Right ventricle myocardium superior (tissue), 1 donor: ENCODE measurements at regions not wholly inside any gene's neighbourhood (a gene's known extent, or its start where the extent isn't known, plus 50 kb on each side); places are given as distances from the start of the nearest gene placed in this dataset.
"Not testable (repeated sequence)": the region's sequence is repeated elsewhere in the genome, so short reads cannot be mapped to it uniquely, and the experiment has no call there.

Experiments used
- ATAC-seq: fragments of 200-7000 bp; cut with Tn5 transposase; one replicate; pipeline ENCODE4 v1.9.1; 2020; ENCODE audit warnings: mild to moderate bottlenecking; ENCODE audit not compliant: poor library complexity
- DNase-seq: peaks from one replicate; pipeline ENCODE4 v3.0.0-alpha.2; 2020
- intact Hi-C: fragments of 100-400 bp; cut with DNase I; formaldehyde crosslinking; loops from one replicate; pipeline ENCODE4 v1.11.2; 2022
- donor health status: DM: no; HTN: yes; CAD: no; lungs with severe emphysema.

DNA sequence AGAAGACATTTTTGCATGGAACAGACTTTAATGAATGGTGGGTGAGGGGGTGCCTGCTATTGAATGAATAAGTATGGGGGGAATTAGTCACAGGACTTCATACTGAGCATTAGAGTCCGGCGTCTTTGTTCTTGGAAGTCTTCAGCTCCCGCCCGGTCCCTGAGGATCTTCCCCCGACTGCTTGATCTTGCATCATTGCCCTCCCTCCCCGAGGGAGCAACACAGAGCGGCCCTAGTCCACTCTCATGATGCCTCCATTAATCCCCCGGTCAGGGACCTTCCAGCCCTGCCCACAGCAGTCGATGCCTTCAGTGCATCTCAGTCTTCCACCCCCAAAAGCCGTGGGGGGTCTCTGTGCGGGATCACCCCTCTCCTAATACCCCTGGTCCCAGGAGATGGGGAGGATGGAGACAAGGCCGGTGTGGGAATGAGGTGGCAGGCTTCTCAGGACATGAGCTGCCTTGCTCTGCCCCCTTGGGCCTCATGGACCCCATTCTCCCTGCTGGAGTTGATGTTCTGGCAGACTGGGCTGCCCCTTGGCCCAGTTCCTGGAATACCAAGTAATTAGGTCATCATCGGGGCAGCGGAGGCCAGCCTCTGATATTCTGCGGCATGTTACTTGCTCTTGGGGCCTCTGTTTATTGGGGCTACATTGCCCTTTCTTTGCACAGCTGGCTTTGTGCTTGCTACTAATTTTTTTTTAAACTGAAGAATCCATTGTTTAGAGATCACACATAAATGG is 110.5 kb upstream of the PLGLB2 start:
- ATAC-seq (peak; percentile 77), DNase-seq (peak; percentile 76)
- intact Hi-C loops, result not testable (repeated sequence)

- DNase-seq, intact Hi-C loops, ATAC-seq: not testable (repeated sequence)
Measured at GRCh38 chr2:87638114-87638807, 109.6 kb upstream of the PLGLB2 start.

DNA sequence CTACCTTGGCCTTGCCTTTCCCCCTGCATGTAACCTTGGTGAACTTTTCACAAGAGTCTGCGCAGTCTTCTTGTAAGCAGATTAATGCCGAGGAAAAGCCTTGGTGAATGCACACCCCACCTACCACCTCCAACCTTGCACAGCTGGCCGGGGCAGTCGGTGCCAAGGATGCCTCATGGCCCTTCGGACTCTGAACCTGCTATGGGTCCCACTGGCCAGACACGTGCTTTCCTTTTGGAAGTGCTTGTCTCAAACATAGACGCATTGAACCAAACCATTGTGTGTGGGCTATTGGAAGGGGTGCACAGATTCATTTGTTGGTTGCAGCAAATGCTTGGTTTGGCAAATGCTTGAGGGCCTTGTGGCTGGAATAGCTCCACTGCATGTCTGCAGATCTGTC is 109.0 kb upstream of the PLGLB2 start:
- DNase-seq, intact Hi-C loops, ATAC-seq: not testable (repeated sequence)

GRCh38 chr2:87639801-87640440 is 108.0 kb upstream of the PLGLB2 start:
- intact Hi-C loops, DNase-seq: not testable (repeated sequence)
- peak; percentile 56 for ATAC-seq

- DNase-seq, ATAC-seq, intact Hi-C loops: not testable (repeated sequence)
Measured at GRCh38 chr2:87640961-87641563, 106.8 kb upstream of the PLGLB2 start.

DNA sequence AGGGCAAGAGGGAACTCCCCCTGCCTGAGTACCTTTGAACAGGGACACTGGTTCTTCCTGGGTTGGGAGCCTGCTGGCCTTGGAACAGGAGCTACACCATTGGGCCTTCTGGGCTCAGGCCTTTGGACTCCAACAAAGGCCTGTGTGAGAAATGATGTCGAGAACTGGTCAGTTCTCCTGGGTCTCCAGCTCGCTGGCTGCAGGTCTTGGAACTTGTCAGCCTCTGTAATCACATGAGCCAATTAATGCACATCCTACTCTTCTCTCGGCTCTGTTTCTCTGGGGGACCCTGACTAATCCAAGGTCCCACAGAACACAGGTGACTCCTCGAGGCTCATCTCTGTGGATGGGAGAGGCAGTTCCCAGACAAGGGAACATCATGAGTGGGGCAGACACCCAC is 104.7 kb upstream of the PLGLB2 start:
- DNase-seq, intact Hi-C loops, ATAC-seq: not testable (repeated sequence)

DNA sequence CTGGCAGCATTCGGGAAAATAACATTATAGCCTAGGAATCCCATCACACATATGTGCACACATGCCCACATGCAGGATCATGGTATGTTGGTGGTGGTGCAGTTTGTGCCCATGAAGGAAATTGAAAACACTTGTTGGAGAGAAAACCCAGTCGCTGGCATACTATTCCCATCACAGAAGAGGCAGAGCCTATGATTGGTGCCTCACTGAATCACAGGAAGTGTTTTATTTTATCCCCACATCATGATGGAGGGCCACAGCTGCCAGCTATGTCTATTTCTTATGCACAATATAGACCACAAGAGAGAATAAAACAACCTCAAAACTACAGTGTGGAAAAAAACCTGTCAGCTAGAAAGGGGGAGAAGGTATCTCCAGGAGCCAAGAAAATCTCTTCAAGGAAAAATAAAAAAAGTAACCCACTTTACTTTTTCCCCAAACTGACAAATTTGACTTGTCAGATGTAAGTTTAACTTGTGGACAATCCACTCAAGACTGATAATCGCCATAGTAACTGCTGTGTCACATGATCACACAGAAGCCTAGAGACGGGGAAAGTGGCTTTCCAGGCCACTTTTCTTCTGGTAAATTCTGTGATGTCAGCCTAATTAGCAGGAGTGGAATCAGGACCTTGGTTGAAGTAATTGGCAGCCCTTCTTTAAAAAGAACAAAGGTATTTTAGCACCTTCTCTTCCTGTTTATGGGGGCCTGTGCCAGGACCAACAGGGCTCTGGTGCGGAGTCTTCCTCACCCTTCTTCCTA is 100.0 kb upstream of the PLGLB2 start:
- DNase-seq, intact Hi-C loops: not testable (repeated sequence)
- ATAC-seq, result peak; percentile 47

DNA sequence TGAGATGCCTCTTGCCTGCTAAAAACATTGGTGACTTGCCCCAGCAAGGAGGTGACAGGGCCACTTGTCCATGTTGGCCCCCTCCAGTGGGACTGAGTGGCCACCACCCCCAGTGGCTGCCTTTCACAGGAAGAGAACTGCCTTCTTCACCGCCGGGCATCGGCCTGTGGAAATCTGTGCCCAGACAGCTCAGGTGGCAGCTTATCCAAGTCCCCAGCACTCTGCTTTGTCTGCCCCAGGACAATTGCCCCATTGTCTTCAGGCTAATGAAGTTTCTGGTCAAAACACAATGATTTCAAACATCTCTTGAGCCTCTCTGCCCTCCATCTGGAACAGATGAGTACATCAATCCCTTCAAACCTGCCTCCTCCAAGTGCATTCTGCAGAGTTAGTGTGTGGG is 99.1 kb upstream of the PLGLB2 start:
- not testable (repeated sequence) for DNase-seq, ATAC-seq

DNA sequence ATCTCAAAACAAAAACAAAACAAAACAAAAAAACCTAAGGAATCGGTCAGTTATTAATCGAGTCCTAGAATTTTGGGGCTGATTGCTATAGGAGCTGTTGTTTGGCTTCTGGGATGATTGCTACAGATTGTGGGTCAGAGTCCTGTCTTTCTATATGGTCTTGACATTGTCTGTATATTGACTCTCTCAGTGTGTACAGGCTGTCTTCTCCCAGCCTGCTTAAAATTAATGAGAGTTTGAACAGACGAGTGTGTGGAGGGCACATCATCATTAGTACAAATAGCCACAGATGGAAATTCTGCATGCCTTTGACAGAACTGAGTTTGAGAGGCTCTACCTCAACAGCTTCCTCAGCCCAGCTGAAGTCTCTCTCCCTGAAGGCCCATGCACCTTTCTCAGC is 98.0 kb upstream of the PLGLB2 start:
- ATAC-seq, DNase-seq, intact Hi-C loops: not testable (repeated sequence)

More for the DNA sequence above, 99.1 kb upstream of the PLGLB2 start:
- intact Hi-C loops, result not testable (repeated sequence)

GRCh38 chr2:87650837-87651236 is 97.0 kb upstream of the PLGLB2 start:
- DNase-seq, intact Hi-C loops, ATAC-seq: not testable (repeated sequence)

DNA sequence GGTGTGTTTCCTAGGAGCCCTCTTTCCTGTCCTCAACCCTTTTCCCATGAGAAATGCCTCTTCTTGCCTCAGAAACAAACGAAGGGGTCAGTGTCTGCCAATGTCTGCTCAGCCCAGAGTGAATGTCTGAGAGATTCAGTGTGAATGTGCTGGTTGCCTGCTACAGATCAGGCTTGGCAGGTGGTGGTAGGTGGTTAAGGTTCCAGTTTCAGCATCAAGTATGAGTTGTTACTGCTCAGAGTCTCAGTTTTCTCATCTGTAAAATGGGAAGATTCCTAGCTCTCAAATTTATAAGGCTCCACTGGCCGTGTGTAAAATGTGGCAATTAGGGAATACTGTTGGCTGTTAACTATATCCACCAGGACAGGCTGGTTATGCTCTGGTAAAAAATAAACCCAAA is 96.3 kb upstream of the PLGLB2 start:
- DNase-seq, ATAC-seq, intact Hi-C loops: not testable (repeated sequence)

- DNase-seq, intact Hi-C loops, ATAC-seq: not testable (repeated sequence)
Measured at GRCh38 chr2:87653373-87653772, 94.5 kb upstream of the PLGLB2 start.

- DNase-seq, ATAC-seq, intact Hi-C loops: not testable (repeated sequence)
Measured at GRCh38 chr2:87654136-87654814, 93.6 kb upstream of the PLGLB2 start.

DNA sequence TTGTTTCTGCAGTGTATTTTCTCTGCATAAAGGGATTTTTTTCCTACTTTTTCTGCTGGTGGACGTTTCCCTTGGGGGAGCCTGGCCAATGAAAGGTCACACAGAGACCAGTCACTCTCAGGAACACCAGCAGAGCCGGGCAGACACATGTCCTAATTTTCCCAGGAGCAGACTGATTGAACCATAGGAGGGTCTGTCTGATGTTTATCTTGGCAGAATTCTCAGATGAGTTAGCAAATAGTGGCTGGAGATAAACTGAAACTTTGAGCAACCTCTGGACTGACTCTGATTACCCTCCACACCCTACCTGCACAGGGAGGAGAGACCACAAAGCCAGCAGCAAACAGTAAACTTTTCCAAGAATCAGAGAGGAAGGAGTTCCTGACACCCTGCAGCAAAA is 90.0 kb upstream of the PLGLB2 start:
- DNase-seq, ATAC-seq, intact Hi-C loops: not testable (repeated sequence)

DNA sequence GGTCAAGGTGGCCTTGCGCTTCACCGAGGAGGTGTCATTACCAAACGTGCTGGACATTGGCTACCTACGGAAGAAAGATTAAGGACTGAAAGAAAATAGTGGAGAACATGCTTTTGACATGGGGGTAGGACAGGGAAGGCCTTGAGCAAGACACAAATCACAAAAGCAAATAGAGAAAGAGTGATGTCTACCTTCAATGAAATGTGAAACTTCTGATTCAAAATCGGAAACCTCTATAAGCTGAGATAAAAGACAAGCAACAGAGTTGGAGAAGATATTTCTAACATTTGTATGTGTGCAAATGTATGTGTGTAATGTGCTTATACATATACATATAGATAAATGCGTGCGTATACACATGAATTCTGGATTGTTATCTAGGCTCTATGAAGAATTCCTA is 89.5 kb upstream of the PLGLB2 start:
- ATAC-seq, intact Hi-C loops, DNase-seq: not testable (repeated sequence)

GRCh38 chr2:87658976-87659375 is 88.9 kb upstream of the PLGLB2 start:
- DNase-seq, intact Hi-C loops: not testable (repeated sequence)
- ATAC-seq, result peak; percentile 79

GRCh38 chr2:87660164-87660563 is 87.7 kb upstream of the PLGLB2 start:
- ATAC-seq, intact Hi-C loops, DNase-seq: not testable (repeated sequence)
